ENCODE measurements at regions not wholly inside any gene's neighbourhood (a gene's known extent, or its start where the extent isn't known, plus 50 kb on each side); places are given as distances from the start of the nearest gene placed in this dataset.

DNA sequence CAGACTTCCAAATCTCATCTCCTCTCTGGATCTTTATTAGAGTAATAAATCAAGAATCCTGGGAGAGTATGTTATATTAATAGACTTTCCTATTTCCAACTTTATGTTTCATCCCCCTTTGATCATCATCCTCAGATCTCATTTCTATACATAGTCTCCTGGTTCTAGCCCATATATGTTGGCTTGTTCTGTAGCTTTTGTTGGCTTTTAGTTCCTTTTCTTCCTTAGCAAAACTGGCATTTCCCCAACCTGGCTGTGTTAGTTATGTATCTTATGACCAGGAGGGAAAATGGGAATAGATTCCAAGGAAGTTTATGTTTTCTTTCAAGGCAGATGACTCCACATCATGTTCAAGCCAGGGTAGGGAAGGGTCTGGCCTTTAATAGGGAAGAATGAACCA lies 2464.5 kb downstream of the PCDH9 start:
- TF ChIP-seq, protein P1, sequence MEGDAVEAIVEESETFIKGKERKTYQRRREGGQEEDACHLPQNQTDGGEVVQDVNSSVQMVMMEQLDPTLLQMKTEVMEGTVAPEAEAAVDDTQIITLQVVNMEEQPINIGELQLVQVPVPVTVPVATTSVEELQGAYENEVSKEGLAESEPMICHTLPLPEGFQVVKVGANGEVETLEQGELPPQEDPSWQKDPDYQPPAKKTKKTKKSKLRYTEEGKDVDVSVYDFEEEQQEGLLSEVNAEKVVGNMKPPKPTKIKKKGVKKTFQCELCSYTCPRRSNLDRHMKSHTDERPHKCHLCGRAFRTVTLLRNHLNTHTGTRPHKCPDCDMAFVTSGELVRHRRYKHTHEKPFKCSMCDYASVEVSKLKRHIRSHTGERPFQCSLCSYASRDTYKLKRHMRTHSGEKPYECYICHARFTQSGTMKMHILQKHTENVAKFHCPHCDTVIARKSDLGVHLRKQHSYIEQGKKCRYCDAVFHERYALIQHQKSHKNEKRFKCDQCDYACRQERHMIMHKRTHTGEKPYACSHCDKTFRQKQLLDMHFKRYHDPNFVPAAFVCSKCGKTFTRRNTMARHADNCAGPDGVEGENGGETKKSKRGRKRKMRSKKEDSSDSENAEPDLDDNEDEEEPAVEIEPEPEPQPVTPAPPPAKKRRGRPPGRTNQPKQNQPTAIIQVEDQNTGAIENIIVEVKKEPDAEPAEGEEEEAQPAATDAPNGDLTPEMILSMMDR (IDR thresholded peaks at IDR 0.05; ENCODE audit: poor library complexity) = no peak
- no peak for TF ChIP-seq EZH2phosphoT487 (IDR thresholded peaks at IDR 0.05; ENCODE audit: low read depth, severe bottlenecking, unreplicated experiment)

Data from hepatocyte (in vitro differentiated cells).